ENCODE measurements at regions not wholly inside any gene's neighbourhood (a gene's known extent, or its start where the extent isn't known, plus 50 kb on each side); places are given as distances from the start of the nearest gene placed in this dataset.
"Not testable (repeated sequence)": the region's sequence is repeated elsewhere in the genome, so short reads cannot be mapped to it uniquely, and the experiment has no call there.

DNA sequence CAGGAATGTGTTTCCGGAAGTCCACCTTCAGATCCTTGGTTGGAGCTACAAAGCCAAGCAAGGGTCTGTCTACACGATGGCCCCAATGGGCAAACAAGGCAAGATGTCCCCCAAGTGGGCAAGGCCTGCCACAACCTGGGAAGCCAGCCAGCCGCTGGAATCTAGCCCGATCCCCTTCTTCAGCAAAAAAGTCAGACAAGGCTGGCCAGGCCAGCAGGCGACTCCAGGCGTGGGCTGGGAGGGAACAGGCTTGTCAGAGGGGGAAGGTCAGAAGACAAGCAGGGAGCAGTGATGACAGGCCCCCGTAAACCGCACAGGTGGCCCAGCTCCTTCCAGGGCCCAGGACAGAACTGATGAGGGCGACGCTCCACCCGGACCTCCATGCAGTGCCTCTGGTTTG lies 69.7 kb upstream of the WASF3 start:
- Histone ChIP-seq H2AFZ (ENCODE audit: low read depth, low read length) (no peak overlapping the region), H3K4me2 (ENCODE audit: insufficient read depth, low read length) (no peak overlapping the region), H3K4me1 (ENCODE audit: control insufficient read depth, extremely low read depth, insufficient read depth, low read length) (no peaks in the 10 kb centered on the region), H3K27me3 (ENCODE audit: control insufficient read depth in 2 of 2, insufficient read depth in 2 of 2, low read length in 2 of 2) (peaks cover 0 to 5% of the 10 kb centered on the region in 2 experiments), H4K20me1 (replicated peaks; ENCODE audit: control insufficient read depth, extremely low read depth, insufficient read depth, low read length) (no peaks in the 10 kb centered on the region), H3K27ac (ENCODE audit: insufficient read depth, low read depth, low read length) (no peak overlapping the region), H3K36me3 (ENCODE audit: control insufficient read depth in 2 of 2, extremely low read depth in 1 of 2, insufficient read depth in 2 of 2, low read length in 2 of 2) (no peaks in the 10 kb centered on the region), H3K9me3 (replicated peaks; ENCODE audit: control insufficient read depth, insufficient read depth, low read length) (no peaks in the 10 kb centered on the region), H3K4me3 (replicated peaks in 1 of 3; ENCODE audit: insufficient read depth in 1 of 3, low read depth in 1 of 3, low read length in 3 of 3) (no peak overlapping the region), H3K79me2 (ENCODE audit: control insufficient read depth, insufficient read depth, low read length) (no peaks in the 10 kb centered on the region), H3K9ac (replicated peaks; ENCODE audit: extremely low read depth, insufficient read depth, low read length) (no peak overlapping the region), H3K9me1 (replicated peaks; ENCODE audit: control insufficient read depth, extremely low read depth, insufficient read depth, low read length) (no peaks in the 10 kb centered on the region)
- dilution Hi-C loops (cut with MboI; ENCODE audit: extremely low pct_ligation_motif_present, low sequenced_read_pairs) = loop anchor here (25.0 kb wide), 1 partner anchor 200 kb away; no protein-coding TSS in a partner anchor
- ChIA-PET POLR2A (no interaction called here), CTCF (interaction anchor here (1.9 to 9.4 kb wide), 3 partner anchors 9 to 303 kb away, joined by 5 to 257 read pairs (median 6); no protein-coding TSS in a partner anchor)
- no peak for DNase-seq (ENCODE audit: low read depth, low spot score)
- no peak for FAIRE-seq
- BruUV-seq (replicated peaks) = no TSS peak
- intact Hi-C loops (cut with micrococcal nuclease) = no loop called here
- TF ChIP-seq GATA2 (IDR thresholded peaks at IDR 0.05; ENCODE audit: insufficient read depth, insufficient read length, low read depth, low read length) (no peak), FOS (IDR thresholded peaks at IDR 0.05; ENCODE audit: borderline replicate concordance, insufficient read depth, low read length) (no peak), MAX (IDR thresholded peaks at IDR 0.05; ENCODE audit: insufficient read depth, insufficient read length) (no peak), POLR2A (IDR thresholded peaks at IDR 0.05; ENCODE audit: low read depth, low read length) (no peak)

GRCh38 chr13:26488236-26489003 lies 69.1 kb upstream of the WASF3 start:
- H3K4me1 ChIP-seq (ENCODE audit: control insufficient read depth, extremely low read depth, insufficient read depth, low read length) = no peaks in the 10 kb centered on the region
- no peak overlapping the region for H3K4me3 ChIP-seq (replicated peaks in 1 of 3; ENCODE audit: insufficient read depth in 1 of 3, low read depth in 1 of 3, low read length in 3 of 3)
- ChIA-PET POLR2A (no interaction called here), CTCF (interaction anchor here (3.1 to 9.4 kb wide), 2 partner anchors 209 to 210 kb away, joined by 13 to 257 read pairs; no protein-coding TSS in a partner anchor)
- no peak for FAIRE-seq
- no peak overlapping the region for H3K9ac ChIP-seq (replicated peaks; ENCODE audit: extremely low read depth, insufficient read depth, low read length)
- H4K20me1 ChIP-seq (replicated peaks; ENCODE audit: control insufficient read depth, extremely low read depth, insufficient read depth, low read length) = no peaks in the 10 kb centered on the region
- H3K79me2 ChIP-seq (ENCODE audit: control insufficient read depth, insufficient read depth, low read length) = no peaks in the 10 kb centered on the region
- DNase-seq (ENCODE audit: low read depth, low spot score) = no peak
- H3K27me3 ChIP-seq (ENCODE audit: control insufficient read depth in 2 of 2, insufficient read depth in 2 of 2, low read length in 2 of 2) = peaks cover 0 to 5% of the 10 kb centered on the region in 2 experiments
- no peaks in the 10 kb centered on the region for H3K9me1 ChIP-seq (replicated peaks; ENCODE audit: control insufficient read depth, extremely low read depth, insufficient read depth, low read length)
- H3K9me3 ChIP-seq (replicated peaks; ENCODE audit: control insufficient read depth, insufficient read depth, low read length) = no peaks in the 10 kb centered on the region
- intact Hi-C loops (cut with micrococcal nuclease) (no loop called here), dilution Hi-C loops (cut with MboI; ENCODE audit: extremely low pct_ligation_motif_present, low sequenced_read_pairs) (loop anchor here (25.0 kb wide), 1 partner anchor 199 kb away; no protein-coding TSS in a partner anchor)
- no peak for TF ChIP-seq POLR2A (IDR thresholded peaks at IDR 0.05; ENCODE audit: low read depth, low read length)
- TF ChIP-seq POLR2AphosphoS5 (IDR thresholded peaks at IDR 0.05; ENCODE audit: insufficient read depth, low read depth, low read length) = no peak
- TF ChIP-seq EZH2 (IDR thresholded peaks at IDR 0.05; ENCODE audit: borderline replicate concordance, low read depth, low read length, severe bottlenecking) = no peak
- no peak overlapping the region for H3K4me2 ChIP-seq (ENCODE audit: insufficient read depth, low read length)
- no peaks in the 10 kb centered on the region for H3K36me3 ChIP-seq (ENCODE audit: control insufficient read depth in 2 of 2, extremely low read depth in 1 of 2, insufficient read depth in 2 of 2, low read length in 2 of 2)
- no peak overlapping the region for H3K27ac ChIP-seq (ENCODE audit: insufficient read depth, low read depth, low read length)
- H2AFZ ChIP-seq (ENCODE audit: low read depth, low read length) = no peak overlapping the region
- BruUV-seq (replicated peaks) = no TSS peak

- H3K4me1 ChIP-seq (ENCODE audit: control insufficient read depth, extremely low read depth, insufficient read depth, low read length); H3K9me1 ChIP-seq (replicated peaks; ENCODE audit: control insufficient read depth, extremely low read depth, insufficient read depth, low read length); H3K9ac ChIP-seq (replicated peaks; ENCODE audit: extremely low read depth, insufficient read depth, low read length); H4K20me1 ChIP-seq (replicated peaks; ENCODE audit: control insufficient read depth, extremely low read depth, insufficient read depth, low read length); DNase-seq (ENCODE audit: low read depth, low spot score); H3K4me3 ChIP-seq (replicated peaks in 1 of 3; ENCODE audit: insufficient read depth in 1 of 3, low read depth in 1 of 3, low read length in 3 of 3); POLR2A ChIA-PET; H3K36me3 ChIP-seq (ENCODE audit: control insufficient read depth in 2 of 2, extremely low read depth in 1 of 2, insufficient read depth in 2 of 2, low read length in 2 of 2); H3K9me3 ChIP-seq (replicated peaks; ENCODE audit: control insufficient read depth, insufficient read depth, low read length); intact Hi-C loops (cut with micrococcal nuclease); H3K79me2 ChIP-seq (ENCODE audit: control insufficient read depth, insufficient read depth, low read length); BruUV-seq (replicated peaks); H3K27ac ChIP-seq (ENCODE audit: insufficient read depth, low read depth, low read length); H3K4me2 ChIP-seq (ENCODE audit: insufficient read depth, low read length); H2AFZ ChIP-seq (ENCODE audit: low read depth, low read length); H3K27me3 ChIP-seq (ENCODE audit: control insufficient read depth in 2 of 2, insufficient read depth in 2 of 2, low read length in 2 of 2); FAIRE-seq: not testable (repeated sequence)
- CTCF ChIA-PET = interaction anchor here (0.8 kb wide), 1 partner anchor 276 kb away, joined by 3 read pairs; no protein-coding TSS in a partner anchor
- dilution Hi-C loops (cut with MboI; ENCODE audit: extremely low pct_ligation_motif_present, low sequenced_read_pairs) = loop anchor here (25.0 kb wide), 1 partner anchor 195 kb away; no protein-coding TSS in a partner anchor
Observed at GRCh38 chr13:26492301-26492700, 65.2 kb upstream of the WASF3 start.

All from endothelial cell of umbilical vein (primary cell).